ENCODE measurements at regions not wholly inside any gene's neighbourhood (a gene's known extent, or its start where the extent isn't known, plus 50 kb on each side); places are given as distances from the start of the nearest gene placed in this dataset.
"Not testable (repeated sequence)": the region's sequence is repeated elsewhere in the genome, so short reads cannot be mapped to it uniquely, and the experiment has no call there.

GRCh38 chr2:193368615-193369014 lies 1173.9 kb upstream of the TMEFF2 start:
- no peaks in the 10 kb centered on the region for H3K4me1 ChIP-seq (ENCODE audit: control insufficient read depth, insufficient read depth, low read length)
- no peak overlapping the region for H3K27ac ChIP-seq (ENCODE audit: low read length)
- H3K9me3 ChIP-seq (ENCODE audit: control insufficient read depth, low read length): no peaks in the 10 kb centered on the region
- DNase-seq (no peak), ATAC-seq (no peak)
- H3K4me3 ChIP-seq (ENCODE audit: low read length): no peak overlapping the region
- intact Hi-C loops (cut with DNase I): no loop called here
- no peaks in the 10 kb centered on the region for H3K27me3 ChIP-seq (ENCODE audit: control insufficient read depth, insufficient read depth)

GRCh38 chr2:193357508-193357907 lies 1162.8 kb upstream of the TMEFF2 start:
- no peaks in the 10 kb centered on the region for H3K4me1 ChIP-seq (ENCODE audit: control insufficient read depth, insufficient read depth, low read length)
- intact Hi-C loops (cut with DNase I): no loop called here
- peak in 1 of 3 donors; percentile 43 for DNase-seq
- H3K27ac ChIP-seq (ENCODE audit: low read length): no peak overlapping the region
- no peaks in the 10 kb centered on the region for H3K9me3 ChIP-seq (ENCODE audit: control insufficient read depth, low read length)
- no peak overlapping the region for H3K4me3 ChIP-seq (ENCODE audit: low read length)
- ATAC-seq: no peak
- 91% methylated on average over 4 of the region's 4 CpGs for WGBS
- no peaks in the 10 kb centered on the region for H3K27me3 ChIP-seq (ENCODE audit: control insufficient read depth, insufficient read depth)

GRCh38 chr2:193352665-193353242 lies 1158.0 kb upstream of the TMEFF2 start:
- ATAC-seq; H3K27me3 ChIP-seq (ENCODE audit: control insufficient read depth, insufficient read depth); H3K4me1 ChIP-seq (ENCODE audit: control insufficient read depth, insufficient read depth, low read length); H3K9me3 ChIP-seq (ENCODE audit: control insufficient read depth, low read length); DNase-seq; H3K4me3 ChIP-seq (ENCODE audit: low read length); H3K27ac ChIP-seq (ENCODE audit: low read length); intact Hi-C loops (cut with DNase I): not testable (repeated sequence)
- 84% methylated on average over 13 of the region's 13 CpGs for WGBS

GRCh38 chr2:193350509-193350908 lies 1155.8 kb upstream of the TMEFF2 start:
- Histone ChIP-seq H3K27ac (ENCODE audit: low read length) (no peak overlapping the region), H3K9me3 (ENCODE audit: control insufficient read depth, low read length) (no peaks in the 10 kb centered on the region), H3K4me3 (ENCODE audit: low read length) (no peak overlapping the region), H3K4me1 (ENCODE audit: control insufficient read depth, insufficient read depth, low read length) (no peaks in the 10 kb centered on the region), H3K27me3 (ENCODE audit: control insufficient read depth, insufficient read depth) (no peaks in the 10 kb centered on the region)
- intact Hi-C loops (cut with DNase I): no loop called here
- DNase-seq (no peak), ATAC-seq (no peak)
- WGBS: 86% methylated on average over 2 of the region's 2 CpGs

- 85% methylated on average over 1 of the region's 1 CpG for WGBS
- Histone ChIP-seq H3K27ac (ENCODE audit: low read length) (no peak overlapping the region), H3K9me3 (ENCODE audit: control insufficient read depth, low read length) (no peaks in the 10 kb centered on the region), H3K4me3 (ENCODE audit: low read length) (no peak overlapping the region), H3K27me3 (ENCODE audit: control insufficient read depth, insufficient read depth) (no peaks in the 10 kb centered on the region), H3K4me1 (ENCODE audit: control insufficient read depth, insufficient read depth, low read length) (no peaks in the 10 kb centered on the region)
- DNase-seq (no peak), ATAC-seq (no peak)
- intact Hi-C loops (cut with DNase I): no loop called here
These were observed 1154.9 kb upstream of the TMEFF2 start for GRCh38 chr2:193349642-193350041.

GRCh38 chr2:193348055-193348454 lies 1153.3 kb upstream of the TMEFF2 start:
- no peak overlapping the region for H3K27ac ChIP-seq (ENCODE audit: low read length)
- 84% methylated on average over 2 of the region's 2 CpGs for WGBS
- no peaks in the 10 kb centered on the region for H3K4me1 ChIP-seq (ENCODE audit: control insufficient read depth, insufficient read depth, low read length)
- no peaks in the 10 kb centered on the region for H3K27me3 ChIP-seq (ENCODE audit: control insufficient read depth, insufficient read depth)
- DNase-seq: no peak
- no peaks in the 10 kb centered on the region for H3K9me3 ChIP-seq (ENCODE audit: control insufficient read depth, low read length)
- peak overlapping the region; percentile 56 for H3K4me3 ChIP-seq (ENCODE audit: low read length)
- ATAC-seq: no peak
- intact Hi-C loops (cut with DNase I): no loop called here

GRCh38 chr2:193336781-193337180 lies 1142.0 kb upstream of the TMEFF2 start:
- no peaks in the 10 kb centered on the region for H3K27me3 ChIP-seq (ENCODE audit: control insufficient read depth, insufficient read depth)
- H3K4me3 ChIP-seq (ENCODE audit: low read length): no peak overlapping the region
- DNase-seq (no peak), ATAC-seq (no peak)
- H3K9me3 ChIP-seq (ENCODE audit: control insufficient read depth, low read length): no peaks in the 10 kb centered on the region
- H3K27ac ChIP-seq (ENCODE audit: low read length): no peak overlapping the region
- no peaks in the 10 kb centered on the region for H3K4me1 ChIP-seq (ENCODE audit: control insufficient read depth, insufficient read depth, low read length)
- intact Hi-C loops (cut with DNase I): no loop called here
- WGBS: 71% methylated on average over 1 of the region's 1 CpG

GRCh38 chr2:193334401-193334800 lies 1139.7 kb upstream of the TMEFF2 start:
- WGBS: 87% methylated on average over 1 of the region's 1 CpG
- H3K27ac ChIP-seq (ENCODE audit: low read length): no peak overlapping the region
- H3K4me1 ChIP-seq (ENCODE audit: control insufficient read depth, insufficient read depth, low read length): no peaks in the 10 kb centered on the region
- H3K4me3 ChIP-seq (ENCODE audit: low read length): no peak overlapping the region
- H3K27me3 ChIP-seq (ENCODE audit: control insufficient read depth, insufficient read depth): no peaks in the 10 kb centered on the region
- no peaks in the 10 kb centered on the region for H3K9me3 ChIP-seq (ENCODE audit: control insufficient read depth, low read length)
- ATAC-seq (no peak), DNase-seq (no peak)
- intact Hi-C loops (cut with DNase I): no loop called here

GRCh38 chr2:193333539-193333938 lies 1138.8 kb upstream of the TMEFF2 start:
- DNase-seq (no peak), ATAC-seq (no peak)
- Histone ChIP-seq H3K4me3 (ENCODE audit: low read length) (no peak overlapping the region), H3K27me3 (ENCODE audit: control insufficient read depth, insufficient read depth) (no peaks in the 10 kb centered on the region), H3K4me1 (ENCODE audit: control insufficient read depth, insufficient read depth, low read length) (no peaks in the 10 kb centered on the region), H3K27ac (ENCODE audit: low read length) (no peak overlapping the region), H3K9me3 (ENCODE audit: control insufficient read depth, low read length) (no peaks in the 10 kb centered on the region)
- WGBS: 88% methylated on average over 3 of the region's 3 CpGs
- intact Hi-C loops (cut with DNase I): no loop called here

GRCh38 chr2:193332941-193333340 lies 1138.2 kb upstream of the TMEFF2 start:
- Histone ChIP-seq H3K27ac (ENCODE audit: low read length) (no peak overlapping the region), H3K4me1 (ENCODE audit: control insufficient read depth, insufficient read depth, low read length) (no peaks in the 10 kb centered on the region), H3K27me3 (ENCODE audit: control insufficient read depth, insufficient read depth) (no peaks in the 10 kb centered on the region), H3K4me3 (ENCODE audit: low read length) (no peak overlapping the region), H3K9me3 (ENCODE audit: control insufficient read depth, low read length) (no peaks in the 10 kb centered on the region)
- DNase-seq: no peak
- 50% methylated on average over 1 of the region's 1 CpG for WGBS
- ATAC-seq: no peak
- intact Hi-C loops (cut with DNase I): no loop called here

GRCh38 chr2:193331676-193332075 lies 1136.9 kb upstream of the TMEFF2 start:
- Histone ChIP-seq H3K27me3 (ENCODE audit: control insufficient read depth, insufficient read depth) (no peaks in the 10 kb centered on the region), H3K4me1 (ENCODE audit: control insufficient read depth, insufficient read depth, low read length) (no peaks in the 10 kb centered on the region), H3K27ac (ENCODE audit: low read length) (no peak overlapping the region), H3K9me3 (ENCODE audit: control insufficient read depth, low read length) (no peaks in the 10 kb centered on the region), H3K4me3 (ENCODE audit: low read length) (no peak overlapping the region)
- no peak for DNase-seq
- ATAC-seq: no peak
- intact Hi-C loops (cut with DNase I): no loop called here
- 25% methylated on average over 4 of the region's 4 CpGs for WGBS

- intact Hi-C loops (cut with DNase I): no loop called here
- Histone ChIP-seq H3K4me3 (ENCODE audit: low read length) (no peak overlapping the region), H3K27ac (ENCODE audit: low read length) (no peak overlapping the region), H3K27me3 (ENCODE audit: control insufficient read depth, insufficient read depth) (no peaks in the 10 kb centered on the region), H3K9me3 (ENCODE audit: control insufficient read depth, low read length) (no peaks in the 10 kb centered on the region), H3K4me1 (ENCODE audit: control insufficient read depth, insufficient read depth, low read length) (no peaks in the 10 kb centered on the region)
- no peak for ATAC-seq
- WGBS: 58% methylated on average over 4 of the region's 4 CpGs
- DNase-seq: no peak
These were observed 1131.6 kb upstream of the TMEFF2 start for GRCh38 chr2:193326296-193326695.
